ENCODE measurements at regions not wholly inside any gene's neighbourhood (a gene's known extent, or its start where the extent isn't known, plus 50 kb on each side); places are given as distances from the start of the nearest gene placed in this dataset.

- TF ChIP-seq POLR2A (IDR thresholded peaks at IDR 0.05; ENCODE audit: low read depth, low read length) = no peak
- TF ChIP-seq POLR2AphosphoS5 (IDR thresholded peaks at IDR 0.05; ENCODE audit: low read depth, low read length) = no peak
Observed at GRCh38 chr7:120138497-120138896, 134.5 kb upstream of the KCND2 start.

Data from GM12892 (cell line).